Neural cell (in vitro differentiated cells): ENCODE measurements at regions not wholly inside any gene's neighbourhood (a gene's known extent, or its start where the extent isn't known, plus 50 kb on each side); places are given as distances from the start of the nearest gene placed in this dataset.

ENCODE experiments used
- H2AFZ ChIP-seq: fragments of 200-600, 300-800 bp; sonication (generic), shearing (Covaris generic); 2 replicates; pipeline ENCODE4 v1.6.0; 2014; ENCODE audit warnings: low read depth, mild to moderate bottlenecking, antibody characterized with exemption, low read length, moderate library complexity
- H3F3A ChIP-seq: fragments of 200-600 bp; shearing (Covaris generic); 2 replicates; pipeline ENCODE4 v1.6.1; 2016; ENCODE audit warnings: mild to moderate bottlenecking, moderate library complexity, mixed read lengths, antibody characterized with exemption, low read length; ENCODE audit not compliant: insufficient read depth, poor library complexity, severe bottlenecking
- H3K27ac ChIP-seq: fragments of 200-600, 300-800 bp; sonication (generic), shearing (Covaris generic); 2 replicates; pipeline ENCODE4 v1.5.1; 2014; ENCODE audit warnings: mild to moderate bottlenecking, low read length, moderate library complexity
- H3K27me3 ChIP-seq: fragments of 300-800, 200-600 bp; sonication (generic), shearing (Covaris generic); 2 replicates; pipeline ENCODE4 v1.6.0; 2014; ENCODE audit warnings: mild to moderate bottlenecking, low read depth, low read length, moderate library complexity; ENCODE audit not compliant: insufficient read depth
- H3K36me3 ChIP-seq: fragments of 300-800, 200-600 bp; sonication (generic), shearing (Covaris generic); 2 replicates; pipeline ENCODE4 v1.5.1; 2014; ENCODE audit warnings: mild to moderate bottlenecking, antibody characterized with exemption, low read length, moderate library complexity; ENCODE audit not compliant: insufficient read depth
- H3K4me2 ChIP-seq: fragments of 300-800, 200-600 bp; sonication (generic), shearing (Covaris generic); 2 replicates; pipeline ENCODE4 v1.6.0; 2014; ENCODE audit warnings: mild to moderate bottlenecking, low read length
- H3K4me3 ChIP-seq: fragments of 300-800, 200-600 bp; sonication (generic), shearing (Covaris generic); 2 replicates; pipeline ENCODE4 v1.5.1; 2014; ENCODE audit warnings: mild to moderate bottlenecking, low read length, moderate library complexity
- H3K79me2 ChIP-seq: fragments of 200-600 bp; shearing (Covaris generic); replicated peaks from 2 replicates; pipeline ENCODE4 v1.6.0; 2014; ENCODE audit warnings: mild to moderate bottlenecking, low read length, moderate library complexity; ENCODE audit not compliant: insufficient read depth
- H3K9ac ChIP-seq: fragments of 300-800, 200-600 bp; sonication (generic), shearing (Covaris generic); 2 replicates; pipeline ENCODE4 v1.6.1; 2016; ENCODE audit warnings: mild to moderate bottlenecking, low read length, mixed read lengths
- H3K9me2 ChIP-seq: fragments of 200-600 bp; shearing (Covaris generic); 2 replicates; pipeline ENCODE4 v1.6.1; 2016; ENCODE audit warnings: mild to moderate bottlenecking, low read length, mixed read lengths; ENCODE audit not compliant: insufficient read depth
- H3K9me3 ChIP-seq: fragments of 200-600, 300-800 bp; sonication (generic), shearing (Covaris generic); 2 replicates; pipeline ENCODE4 v1.6.1; 2016; ENCODE audit warnings: mild to moderate bottlenecking, mixed run types, low read length, moderate library complexity, mixed read lengths
- H4K20me1 ChIP-seq: fragments of 200-600 bp; shearing (Covaris generic); 2 replicates; pipeline ENCODE4 v1.6.1; 2016; ENCODE audit warnings: mild to moderate bottlenecking, mixed run types; ENCODE audit not compliant: insufficient read depth
- EP300 ChIP-seq: fragments of 450-650 bp; conservative IDR thresholded peaks from 2 replicates; pipeline ENCODE4 v1.6.1; 2014; ENCODE audit warnings: antibody characterized with exemption, mild to moderate bottlenecking, moderate library complexity; ENCODE audit not compliant: poor library complexity, severe bottlenecking
- EZH2 ChIP-seq: fragments of 200-600, 300-800 bp; shearing (Covaris generic), sonication (generic); IDR thresholded peaks from 2 replicates; pipeline ENCODE4 v1.6.1; 2014; ENCODE audit warnings: antibody characterized with exemption, low read length, borderline replicate concordance, mild to moderate bottlenecking; ENCODE audit not compliant: insufficient read depth, poor library complexity, severe bottlenecking
- MXI1 ChIP-seq: fragments of 450-650 bp; conservative IDR thresholded peaks from 2 replicates; pipeline ENCODE4 v1.6.1; 2014; ENCODE audit warnings: antibody characterized with exemption, mild to moderate bottlenecking; ENCODE audit not compliant: poor library complexity, severe bottlenecking
- POLR2AphosphoS5 ChIP-seq: IDR thresholded peaks from 2 replicates; pipeline ENCODE4 v1.6.1; 2012
- RAD21 ChIP-seq: fragments of 450-650 bp; conservative IDR thresholded peaks from 2 replicates; pipeline ENCODE4 v1.6.1; 2014; ENCODE audit warnings: antibody characterized with exemption, mild to moderate bottlenecking, moderate library complexity
- SMC3 ChIP-seq: fragments of 450-650 bp; conservative IDR thresholded peaks from 2 replicates; pipeline ENCODE4 v1.6.1; 2014; ENCODE audit warnings: antibody characterized with exemption, mild to moderate bottlenecking, moderate library complexity; ENCODE audit not compliant: poor library complexity
- TAF1 ChIP-seq: IDR thresholded peaks from 2 replicates; pipeline ENCODE4 v1.6.1; 2012; ENCODE audit warnings: low read depth
- TF ChIP-seq, protein P1 (sequence below): fragments of 450-650 bp; IDR thresholded peaks from 2 replicates; pipeline ENCODE4 v1.5.1; 2014; ENCODE audit warnings: antibody characterized with exemption, mild to moderate bottlenecking, moderate library complexity; ENCODE audit not compliant: poor library complexity, severe bottlenecking
- TF ChIP-seq, protein P2 (sequence below): IDR thresholded peaks from 2 replicates; pipeline ENCODE4 v1.6.1; 2012; ENCODE audit warnings: borderline replicate concordance

DNA sequence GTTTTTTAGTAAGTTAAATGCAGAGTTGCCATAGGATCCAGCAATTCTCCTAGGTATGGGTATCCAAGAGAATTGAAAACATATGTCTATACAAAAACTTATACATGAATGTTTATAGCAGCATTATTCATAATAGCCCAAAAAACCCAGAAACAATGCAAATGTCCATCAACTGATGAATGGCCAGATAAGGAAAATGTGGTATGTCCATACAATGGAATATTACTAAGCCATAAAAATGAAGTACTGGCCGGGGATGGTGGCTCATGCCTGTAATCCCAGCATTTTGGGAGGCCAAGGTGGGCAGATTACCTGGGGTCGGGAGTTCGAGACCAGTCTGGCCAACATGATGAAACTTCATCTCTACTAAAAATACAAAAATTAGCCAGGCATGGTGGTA lies 156.1 kb upstream of the PSMD7 start:
- Histone ChIP-seq H3K4me2 (no peak overlapping the region), H3K9ac (no peak overlapping the region), H3K79me2 (no peaks in the 10 kb centered on the region), H3K9me2 (no peaks in the 10 kb centered on the region), H3K27ac (no peak overlapping the region), H3K36me3 (no peaks in the 10 kb centered on the region), H3K9me3 (no peaks in the 10 kb centered on the region), H3K4me3 (no peak overlapping the region), H2AFZ (no peak overlapping the region), H3K27me3 (no peaks in the 10 kb centered on the region), H4K20me1 (no peaks in the 10 kb centered on the region), H3F3A (no peaks in the 10 kb centered on the region)
- TF ChIP-seq EZH2 (no peak), POLR2AphosphoS5 (no peak), TAF1 (no peak), MXI1 (no peak), RAD21 (no peak), SMC3 (no peak), EP300 (no peak)
- TF ChIP-seq, protein P1, sequence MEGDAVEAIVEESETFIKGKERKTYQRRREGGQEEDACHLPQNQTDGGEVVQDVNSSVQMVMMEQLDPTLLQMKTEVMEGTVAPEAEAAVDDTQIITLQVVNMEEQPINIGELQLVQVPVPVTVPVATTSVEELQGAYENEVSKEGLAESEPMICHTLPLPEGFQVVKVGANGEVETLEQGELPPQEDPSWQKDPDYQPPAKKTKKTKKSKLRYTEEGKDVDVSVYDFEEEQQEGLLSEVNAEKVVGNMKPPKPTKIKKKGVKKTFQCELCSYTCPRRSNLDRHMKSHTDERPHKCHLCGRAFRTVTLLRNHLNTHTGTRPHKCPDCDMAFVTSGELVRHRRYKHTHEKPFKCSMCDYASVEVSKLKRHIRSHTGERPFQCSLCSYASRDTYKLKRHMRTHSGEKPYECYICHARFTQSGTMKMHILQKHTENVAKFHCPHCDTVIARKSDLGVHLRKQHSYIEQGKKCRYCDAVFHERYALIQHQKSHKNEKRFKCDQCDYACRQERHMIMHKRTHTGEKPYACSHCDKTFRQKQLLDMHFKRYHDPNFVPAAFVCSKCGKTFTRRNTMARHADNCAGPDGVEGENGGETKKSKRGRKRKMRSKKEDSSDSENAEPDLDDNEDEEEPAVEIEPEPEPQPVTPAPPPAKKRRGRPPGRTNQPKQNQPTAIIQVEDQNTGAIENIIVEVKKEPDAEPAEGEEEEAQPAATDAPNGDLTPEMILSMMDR: no peak
- TF ChIP-seq, protein P2, sequence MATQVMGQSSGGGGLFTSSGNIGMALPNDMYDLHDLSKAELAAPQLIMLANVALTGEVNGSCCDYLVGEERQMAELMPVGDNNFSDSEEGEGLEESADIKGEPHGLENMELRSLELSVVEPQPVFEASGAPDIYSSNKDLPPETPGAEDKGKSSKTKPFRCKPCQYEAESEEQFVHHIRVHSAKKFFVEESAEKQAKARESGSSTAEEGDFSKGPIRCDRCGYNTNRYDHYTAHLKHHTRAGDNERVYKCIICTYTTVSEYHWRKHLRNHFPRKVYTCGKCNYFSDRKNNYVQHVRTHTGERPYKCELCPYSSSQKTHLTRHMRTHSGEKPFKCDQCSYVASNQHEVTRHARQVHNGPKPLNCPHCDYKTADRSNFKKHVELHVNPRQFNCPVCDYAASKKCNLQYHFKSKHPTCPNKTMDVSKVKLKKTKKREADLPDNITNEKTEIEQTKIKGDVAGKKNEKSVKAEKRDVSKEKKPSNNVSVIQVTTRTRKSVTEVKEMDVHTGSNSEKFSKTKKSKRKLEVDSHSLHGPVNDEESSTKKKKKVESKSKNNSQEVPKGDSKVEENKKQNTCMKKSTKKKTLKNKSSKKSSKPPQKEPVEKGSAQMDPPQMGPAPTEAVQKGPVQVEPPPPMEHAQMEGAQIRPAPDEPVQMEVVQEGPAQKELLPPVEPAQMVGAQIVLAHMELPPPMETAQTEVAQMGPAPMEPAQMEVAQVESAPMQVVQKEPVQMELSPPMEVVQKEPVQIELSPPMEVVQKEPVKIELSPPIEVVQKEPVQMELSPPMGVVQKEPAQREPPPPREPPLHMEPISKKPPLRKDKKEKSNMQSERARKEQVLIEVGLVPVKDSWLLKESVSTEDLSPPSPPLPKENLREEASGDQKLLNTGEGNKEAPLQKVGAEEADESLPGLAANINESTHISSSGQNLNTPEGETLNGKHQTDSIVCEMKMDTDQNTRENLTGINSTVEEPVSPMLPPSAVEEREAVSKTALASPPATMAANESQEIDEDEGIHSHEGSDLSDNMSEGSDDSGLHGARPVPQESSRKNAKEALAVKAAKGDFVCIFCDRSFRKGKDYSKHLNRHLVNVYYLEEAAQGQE: no peak

DNA sequence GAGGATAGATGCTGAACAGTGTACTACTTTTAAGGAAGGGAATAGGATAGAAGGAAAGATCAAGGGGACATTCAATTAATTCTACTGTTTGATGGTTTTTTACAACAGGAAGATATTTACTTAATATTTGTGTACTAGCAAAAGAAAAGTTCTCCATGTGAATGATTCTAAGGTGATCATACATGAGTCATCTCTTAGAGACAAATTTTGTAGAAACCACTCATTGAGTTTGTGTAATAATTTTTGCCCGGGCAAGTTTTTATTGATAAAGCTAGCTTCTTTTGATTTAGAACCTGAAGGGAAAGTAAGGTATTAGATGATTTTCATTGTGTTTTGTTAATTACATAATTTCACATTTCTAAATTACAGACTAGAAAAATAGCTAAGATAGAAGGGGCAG lies 172.8 kb upstream of the PSMD7 start:
- Histone ChIP-seq H2AFZ (no peak overlapping the region), H3K4me2 (no peak overlapping the region), H4K20me1 (no peaks in the 10 kb centered on the region), H3K9me2 (no peaks in the 10 kb centered on the region), H3F3A (no peaks in the 10 kb centered on the region), H3K27ac (no peak overlapping the region), H3K4me3 (no peak overlapping the region), H3K27me3 (no peaks in the 10 kb centered on the region), H3K36me3 (no peaks in the 10 kb centered on the region), H3K9ac (no peak overlapping the region), H3K79me2 (no peaks in the 10 kb centered on the region), H3K9me3 (no peaks in the 10 kb centered on the region)
- TF ChIP-seq, protein P1: no peak
- TF ChIP-seq SMC3: no peak
- TF ChIP-seq, protein P2: no peak
- no peak for TF ChIP-seq TAF1
- TF ChIP-seq MXI1: no peak
- TF ChIP-seq RAD21: no peak
- no peak for TF ChIP-seq POLR2AphosphoS5
- no peak for TF ChIP-seq EZH2
- TF ChIP-seq EP300: no peak
